ENCODE measurements at regions not wholly inside any gene's neighbourhood (a gene's known extent, or its start where the extent isn't known, plus 50 kb on each side); places are given as distances from the start of the nearest gene placed in this dataset.

GRCh38 chr18:57974585-57975265 is 69.3 kb upstream of the NEDD4L start:
- H3K79me2 ChIP-seq (ENCODE audit: control insufficient read depth, insufficient read depth, low read length): no peaks in the 10 kb centered on the region
- H3K27ac ChIP-seq (ENCODE audit: insufficient read depth, low read depth, low read length): no peak overlapping the region
- no TSS peak for BruUV-seq (replicated peaks)
- no peak overlapping the region for H3K9ac ChIP-seq (replicated peaks; ENCODE audit: extremely low read depth, insufficient read depth, low read length)
- CTCF ChIA-PET: interaction anchor here (0.9 to 1.5 kb wide), 2 partner anchors 15 to 147 kb away, joined by 3 to 6 read pairs; no protein-coding TSS in a partner anchor
- H4K20me1 ChIP-seq (replicated peaks; ENCODE audit: control insufficient read depth, extremely low read depth, insufficient read depth, low read length): no peaks in the 10 kb centered on the region
- POLR2A ChIA-PET: no interaction called here
- H3K27me3 ChIP-seq (ENCODE audit: control insufficient read depth in 2 of 2, insufficient read depth in 2 of 2, low read length in 2 of 2): peaks cover 6 to 17% of the 10 kb centered on the region in 2 experiments
- no peaks in the 10 kb centered on the region for H3K4me1 ChIP-seq (ENCODE audit: control insufficient read depth, extremely low read depth, insufficient read depth, low read length)
- no peaks in the 10 kb centered on the region for H3K9me3 ChIP-seq (replicated peaks; ENCODE audit: control insufficient read depth, insufficient read depth, low read length)
- H2AFZ ChIP-seq (ENCODE audit: low read depth, low read length): no peak overlapping the region
- DNase-seq (ENCODE audit: low read depth, low spot score) (no peak), FAIRE-seq (no peak)
- H3K9me1 ChIP-seq (replicated peaks; ENCODE audit: control insufficient read depth, extremely low read depth, insufficient read depth, low read length): no peaks in the 10 kb centered on the region
- dilution Hi-C loops (cut with MboI; ENCODE audit: extremely low pct_ligation_motif_present, low sequenced_read_pairs) (no loop called here), intact Hi-C loops (cut with micrococcal nuclease) (loop anchor here (10.0 kb wide), 1 partner anchor 60 kb away; no protein-coding TSS in a partner anchor)
- no peak overlapping the region for H3K4me2 ChIP-seq (ENCODE audit: insufficient read depth, low read length)
- no peaks in the 10 kb centered on the region for H3K36me3 ChIP-seq (ENCODE audit: control insufficient read depth in 2 of 2, extremely low read depth in 1 of 2, insufficient read depth in 2 of 2, low read length in 2 of 2)
- no peak overlapping the region for H3K4me3 ChIP-seq (replicated peaks in 1 of 3; ENCODE audit: insufficient read depth in 1 of 3, low read depth in 1 of 3, low read length in 3 of 3)
- TF ChIP-seq POLR2A (IDR thresholded peaks at IDR 0.05; ENCODE audit: low read depth, low read length) (no peak), MAX (IDR thresholded peaks at IDR 0.05; ENCODE audit: insufficient read depth, insufficient read length) (no peak), CTCF (IDR thresholded peaks at IDR 0.05; ENCODE audit: extremely low read depth in 1 of 2, insufficient read depth in 1 of 2, low read depth in 1 of 2, low read length in 2 of 2) (no peak), MYC (IDR thresholded peaks at IDR 0.05; ENCODE audit: low read depth, low read length) (no peak), JUN (IDR thresholded peaks at IDR 0.05; ENCODE audit: borderline replicate concordance, insufficient read depth, insufficient read length, low read depth) (no peak), POLR2AphosphoS5 (IDR thresholded peaks at IDR 0.05; ENCODE audit: insufficient read depth, low read depth, low read length) (no peak), GATA2 (IDR thresholded peaks at IDR 0.05; ENCODE audit: insufficient read depth, insufficient read length, low read depth, low read length) (no peak), EZH2 (IDR thresholded peaks at IDR 0.05; ENCODE audit: borderline replicate concordance, low read depth, low read length, severe bottlenecking) (no peak), FOS (IDR thresholded peaks at IDR 0.05; ENCODE audit: borderline replicate concordance, insufficient read depth, low read length) (no peak)

All from endothelial cell of umbilical vein (primary cell).